Mucosa of gallbladder (tissue), 1 donor: ENCODE measurements at regions not wholly inside any gene's neighbourhood (a gene's known extent, or its start where the extent isn't known, plus 50 kb on each side); places are given as distances from the start of the nearest gene placed in this dataset.

Experiments
- DNase-seq: peaks from one replicate; pipeline ENCODE4 v3.0.0-alpha.2; 2020; ENCODE audit warnings: low spot score
- donor health status: DM: no; HTN: no; CAD: no.

GRCh38 chr5:34503379-34504253 is 152.5 kb upstream of the RAI14 start:
- DNase-seq, result no peak

DNA sequence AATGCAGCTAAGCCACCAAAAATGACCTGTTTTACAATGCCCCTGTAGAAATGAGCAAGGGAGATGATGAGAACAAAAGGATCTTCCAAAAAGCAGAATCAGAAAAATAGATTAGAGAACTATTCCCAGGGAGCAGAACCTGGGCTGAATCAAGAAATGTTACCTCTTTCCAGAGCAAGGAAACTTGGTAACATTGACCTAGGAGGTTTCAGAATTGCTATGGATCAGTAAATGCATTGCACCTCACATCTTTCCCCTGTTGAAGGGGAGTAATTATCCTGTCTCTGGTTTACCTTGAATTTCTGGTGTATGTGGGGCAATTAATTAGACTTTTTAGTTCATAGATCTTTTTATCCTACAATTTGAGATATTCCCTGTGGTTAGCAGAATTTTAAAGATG is 151.2 kb upstream of the RAI14 start:
- DNase-seq, result no peak

DNA sequence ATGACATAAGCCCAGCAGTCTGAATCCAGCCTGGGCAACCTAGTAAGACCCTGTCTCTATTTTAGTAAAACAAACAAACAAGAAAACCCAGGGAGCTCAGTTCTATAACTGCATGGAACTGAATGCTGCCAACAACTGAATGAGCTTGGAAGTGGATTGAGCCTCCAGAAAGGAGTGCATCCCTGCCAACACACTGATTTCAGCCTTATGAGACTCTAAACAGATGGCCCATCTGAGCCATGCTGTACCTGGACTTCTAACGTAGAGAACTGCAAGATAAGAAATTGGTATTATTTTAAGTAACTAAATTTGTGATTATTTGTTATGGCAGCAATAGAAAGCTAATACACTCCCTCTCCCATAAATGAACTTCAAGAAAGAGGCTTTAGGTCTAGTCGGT is 150.4 kb upstream of the RAI14 start:
- no peak for DNase-seq

GRCh38 chr5:34507933-34508332 is 148.2 kb upstream of the RAI14 start:
- no peak for DNase-seq

- no peak for DNase-seq
Measured at GRCh38 chr5:34509392-34509791, 146.7 kb upstream of the RAI14 start.

DNA sequence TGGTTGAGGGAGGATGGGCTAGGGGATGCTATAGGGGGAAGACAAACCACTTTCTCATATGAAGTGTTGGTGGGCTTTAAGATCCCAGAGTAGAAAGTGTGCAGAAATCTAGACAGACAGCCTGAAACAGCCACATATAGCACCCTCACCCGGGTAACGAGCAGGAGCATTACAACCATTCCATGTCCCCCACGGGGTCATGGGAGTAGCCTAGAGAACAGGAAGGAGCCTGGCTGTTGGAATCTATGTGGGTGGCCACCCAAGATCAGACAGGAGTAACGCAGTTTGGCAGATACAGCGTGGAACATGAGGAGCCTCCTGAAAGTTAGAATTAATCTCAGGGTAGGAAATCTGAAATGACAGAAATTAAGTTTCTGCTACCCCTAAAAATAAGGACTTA is 146.1 kb upstream of the RAI14 start:
- no peak for DNase-seq

DNA sequence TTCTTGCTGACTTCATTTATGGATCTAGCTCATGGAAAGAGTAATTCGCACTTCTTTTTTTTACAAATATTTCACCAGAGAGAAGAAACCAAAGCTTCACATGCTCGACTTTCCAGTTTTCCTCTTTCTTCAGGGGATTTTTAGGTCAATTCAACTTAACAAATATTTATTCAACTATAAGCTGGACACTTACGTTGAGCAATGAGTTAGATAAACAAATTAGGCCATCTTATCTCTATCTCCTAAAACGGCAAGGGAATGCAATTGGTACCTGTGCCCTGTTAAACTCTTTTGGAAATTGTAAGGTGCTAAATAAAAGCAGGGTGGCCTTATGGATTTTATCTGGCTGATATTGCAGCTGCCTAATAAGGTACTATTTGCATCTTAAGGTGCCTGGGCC is 145.1 kb upstream of the RAI14 start:
- no peak for DNase-seq

DNA sequence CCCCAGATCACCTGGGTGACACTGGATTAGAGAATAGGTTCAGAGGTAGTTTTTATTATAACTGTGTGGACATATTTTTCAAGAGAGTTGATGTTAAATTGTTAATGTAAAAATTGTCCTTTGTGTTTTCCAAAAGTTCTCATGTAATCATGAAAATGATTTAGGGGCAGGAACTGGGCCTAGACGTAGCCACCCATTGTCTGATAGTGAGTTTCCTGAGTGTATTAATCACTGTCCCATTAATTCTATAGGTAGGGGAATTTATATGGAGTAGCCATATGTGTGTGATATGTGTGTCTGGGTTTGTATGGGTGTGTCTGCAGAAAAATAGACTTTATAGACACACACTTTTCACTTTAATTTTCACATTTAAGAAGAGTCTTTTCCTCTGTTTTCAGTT is 144.6 kb upstream of the RAI14 start:
- DNase-seq, result no peak

- DNase-seq, result no peak
Measured at GRCh38 chr5:34511915-34512314, 144.2 kb upstream of the RAI14 start.

- no peak for DNase-seq
Measured at GRCh38 chr5:34516166-34516565, 140.0 kb upstream of the RAI14 start.

DNA sequence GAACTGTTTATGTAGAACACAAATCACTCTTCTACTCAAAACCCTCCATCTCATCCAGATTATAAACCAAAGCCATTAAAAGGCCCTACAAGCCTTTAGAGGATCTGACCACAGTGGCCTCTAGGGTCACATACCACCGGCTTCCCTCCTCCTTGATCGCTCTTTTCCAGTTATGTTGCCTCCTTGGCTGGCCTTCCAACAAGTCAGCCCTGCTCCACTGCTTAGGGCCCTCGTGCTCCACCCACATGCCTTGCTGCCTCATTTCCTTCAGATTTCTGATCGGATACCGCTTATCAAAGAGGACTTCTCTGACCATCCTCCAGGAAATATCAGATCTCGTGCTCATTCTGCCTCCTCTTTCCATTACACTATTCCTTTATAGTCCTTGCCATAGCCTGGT is 139.4 kb upstream of the RAI14 start:
- DNase-seq, result no peak

GRCh38 chr5:34517249-34517648 is 138.9 kb upstream of the RAI14 start:
- no peak for DNase-seq

- no peak for DNase-seq
Measured at GRCh38 chr5:34519489-34520220, 136.5 kb upstream of the RAI14 start.

DNA sequence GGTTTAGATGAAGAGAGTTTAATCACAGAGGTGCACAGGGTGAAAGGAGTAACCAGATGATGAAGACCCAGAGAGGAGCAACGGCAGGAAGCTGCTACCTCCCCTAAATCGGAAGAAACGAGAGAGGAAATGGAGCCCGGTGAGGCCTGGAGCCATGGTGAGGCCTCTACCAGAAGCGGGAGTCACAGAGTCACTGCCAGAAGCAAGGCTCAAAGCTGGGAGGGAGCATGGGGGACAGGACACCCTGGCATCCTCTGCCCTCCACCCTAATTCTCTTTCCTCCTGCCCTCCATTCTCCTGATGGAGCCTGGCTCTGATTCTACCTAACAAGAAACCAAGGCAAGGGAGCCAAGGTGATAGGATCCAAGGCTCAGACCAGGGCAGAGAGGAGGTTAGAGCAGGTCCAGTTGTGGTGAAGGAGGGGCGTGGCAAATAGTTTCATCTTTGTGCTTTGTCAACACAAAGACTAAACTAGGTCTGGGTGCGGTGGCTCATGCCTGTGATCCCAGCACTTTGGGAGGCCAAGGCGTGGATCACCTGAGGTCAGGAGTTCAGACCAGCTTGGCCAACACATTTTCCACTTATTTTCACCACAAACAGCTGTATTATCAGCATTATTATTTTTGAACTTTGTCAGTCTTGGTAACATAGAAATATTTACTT is 134.4 kb upstream of the RAI14 start:
- DNase-seq, result no peak

- peak; percentile 76 for DNase-seq
Measured at GRCh38 chr5:34522599-34523386, 133.3 kb upstream of the RAI14 start.

- no peak for DNase-seq
Measured at GRCh38 chr5:34523387-34523726, 132.8 kb upstream of the RAI14 start.

- DNase-seq, result no peak
Measured at GRCh38 chr5:34524123-34524522, 132.0 kb upstream of the RAI14 start.

DNA sequence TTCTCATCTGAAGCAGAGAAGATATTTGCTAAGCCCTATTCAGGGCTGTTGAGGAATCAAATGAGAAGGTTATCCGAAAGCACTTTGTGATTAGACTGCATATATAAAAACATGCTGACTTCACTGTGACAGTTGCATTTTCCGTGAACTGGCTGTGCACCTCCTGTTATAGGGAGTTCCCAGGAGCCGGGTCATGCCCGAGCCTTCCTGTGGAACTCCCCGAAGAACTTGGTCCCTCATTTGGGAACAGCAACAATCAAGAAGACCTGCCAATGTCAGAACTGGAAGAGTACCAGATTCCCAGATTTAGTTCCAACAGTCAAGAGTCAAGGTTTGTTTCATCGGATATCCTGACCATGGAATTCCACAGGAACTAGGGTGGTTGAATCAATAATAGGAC is 130.4 kb upstream of the RAI14 start:
- no peak for DNase-seq

DNA sequence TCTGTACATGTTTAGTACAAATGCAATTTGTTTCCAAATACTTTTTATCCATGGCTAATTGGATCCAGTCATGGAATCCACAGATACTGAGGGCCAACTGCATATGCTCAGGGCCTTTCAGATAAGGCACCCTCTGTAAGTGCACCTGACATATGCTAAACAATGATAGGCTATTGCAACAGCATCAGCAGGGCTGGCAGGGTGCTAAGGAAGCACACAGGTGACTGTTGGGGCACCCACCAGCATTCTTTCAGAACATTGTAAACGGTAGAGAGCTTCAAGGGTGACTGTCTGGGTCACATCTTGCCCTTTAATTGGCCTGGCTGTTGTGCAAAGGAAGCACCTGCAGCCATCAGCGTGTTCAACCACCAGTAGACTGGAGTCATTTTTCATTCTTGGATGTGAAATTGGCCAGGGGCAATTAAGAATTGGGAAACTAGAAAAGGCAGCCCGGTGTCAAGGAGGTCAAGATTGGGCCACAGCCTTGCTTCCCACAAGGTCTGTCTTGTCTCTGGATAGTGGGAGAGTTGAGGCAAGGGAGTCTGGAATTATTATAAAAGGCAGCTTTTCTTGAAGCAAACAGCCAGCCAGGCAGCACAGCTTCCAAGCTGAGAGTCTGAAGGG is 129.3 kb upstream of the RAI14 start:
- DNase-seq, result no peak

DNA sequence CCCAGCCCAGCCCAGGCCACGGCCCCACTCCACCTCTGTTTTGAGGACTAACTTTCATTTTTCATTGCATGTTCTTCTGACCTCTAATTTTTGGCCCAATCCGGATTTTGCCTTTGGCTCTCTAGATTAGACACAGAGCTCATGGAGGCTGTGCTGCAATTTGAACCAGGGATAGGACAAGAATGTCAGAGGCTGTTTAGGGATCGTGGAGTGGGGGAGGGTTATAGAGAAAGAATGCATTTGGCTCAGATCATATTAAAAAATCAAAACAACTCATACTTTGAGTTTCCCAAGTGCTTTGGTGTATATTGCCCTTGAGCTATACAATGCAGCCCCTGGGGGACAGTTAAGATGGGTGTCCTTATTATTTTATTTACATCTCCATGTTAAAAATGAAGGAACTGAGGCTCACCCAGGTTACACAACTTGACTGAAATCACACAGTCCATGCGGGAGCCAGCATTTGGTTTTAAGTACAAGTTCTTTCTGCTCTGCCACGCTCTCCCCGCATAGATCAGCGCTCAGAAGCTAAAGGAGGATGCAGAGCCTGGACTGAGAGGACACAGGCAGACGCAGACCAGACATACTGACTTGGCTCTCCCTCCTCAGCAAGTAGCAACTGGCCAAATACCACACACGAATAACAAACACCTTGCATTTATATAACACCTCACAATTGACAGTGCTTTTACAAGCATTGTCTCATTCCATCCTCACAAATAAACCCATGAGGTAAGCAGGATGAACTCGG is 126.4 kb upstream of the RAI14 start:
- no peak for DNase-seq

- no peak for DNase-seq
Measured at GRCh38 chr5:34530637-34531036, 125.5 kb upstream of the RAI14 start.
